ENCODE measurements at regions not wholly inside any gene's neighbourhood (a gene's known extent, or its start where the extent isn't known, plus 50 kb on each side); places are given as distances from the start of the nearest gene placed in this dataset.

DNA sequence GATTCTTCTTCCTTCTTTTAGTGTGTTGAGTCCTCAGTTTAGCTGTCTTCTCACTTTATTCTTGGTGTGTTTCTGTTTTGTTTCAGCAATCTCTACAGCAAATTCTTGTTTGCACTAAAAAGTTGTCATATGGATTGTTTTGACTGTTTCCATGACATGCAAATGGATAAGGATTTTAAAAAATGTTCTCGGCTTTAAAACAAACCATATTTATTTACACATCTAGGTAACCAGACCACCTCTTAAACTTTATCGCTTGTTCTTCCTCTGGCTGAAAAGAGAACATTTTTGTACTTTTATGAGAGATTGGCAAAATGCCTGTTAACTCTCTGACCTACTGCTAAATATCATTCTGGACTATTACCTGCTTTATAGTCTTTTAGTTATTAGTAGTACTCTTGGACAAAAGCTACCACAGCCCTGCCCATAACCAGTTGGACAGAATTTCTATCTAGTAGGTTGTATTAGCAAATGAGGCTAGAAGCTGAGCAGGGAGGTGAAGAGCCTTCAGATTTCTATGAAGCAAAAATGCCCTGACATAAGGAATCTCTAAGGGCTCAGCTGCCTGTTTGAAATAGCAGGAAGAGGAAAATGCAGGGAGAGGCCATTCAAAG lies 268.3 kb downstream of the CD109 start:
- Histone ChIP-seq H3K27ac (ENCODE audit: low read depth, low read length, poor library complexity, severe bottlenecking) (no peak overlapping the region), H3K79me2 (ENCODE audit: insufficient read depth, low read length) (no peaks in the 10 kb centered on the region), H3K27me3 (ENCODE audit: insufficient read depth, low read length) (no peaks in the 10 kb centered on the region), H3F3A (ENCODE audit: insufficient read depth, low read length) (no peaks in the 10 kb centered on the region), H3K36me3 (ENCODE audit: insufficient read depth, low read length) (no peaks in the 10 kb centered on the region), H3K4me1 (ENCODE audit: insufficient read depth, low read length, severe bottlenecking) (no peaks in the 10 kb centered on the region), H2AFZ (ENCODE audit: low read length) (no peak overlapping the region), H3K9ac (ENCODE audit: low read length) (no peak overlapping the region), H3K9me2 (ENCODE audit: low read depth, low read length) (no peaks in the 10 kb centered on the region), H3K4me3 (ENCODE audit: low read depth, low read length, poor library complexity, severe bottlenecking) (no peak overlapping the region), H3K9me3 (ENCODE audit: low read length) (no peaks in the 10 kb centered on the region), H4K20me1 (ENCODE audit: insufficient read depth, low read length) (no peaks in the 10 kb centered on the region), H3K4me2 (ENCODE audit: low read length) (no peak overlapping the region)
- TF ChIP-seq, protein P1, sequence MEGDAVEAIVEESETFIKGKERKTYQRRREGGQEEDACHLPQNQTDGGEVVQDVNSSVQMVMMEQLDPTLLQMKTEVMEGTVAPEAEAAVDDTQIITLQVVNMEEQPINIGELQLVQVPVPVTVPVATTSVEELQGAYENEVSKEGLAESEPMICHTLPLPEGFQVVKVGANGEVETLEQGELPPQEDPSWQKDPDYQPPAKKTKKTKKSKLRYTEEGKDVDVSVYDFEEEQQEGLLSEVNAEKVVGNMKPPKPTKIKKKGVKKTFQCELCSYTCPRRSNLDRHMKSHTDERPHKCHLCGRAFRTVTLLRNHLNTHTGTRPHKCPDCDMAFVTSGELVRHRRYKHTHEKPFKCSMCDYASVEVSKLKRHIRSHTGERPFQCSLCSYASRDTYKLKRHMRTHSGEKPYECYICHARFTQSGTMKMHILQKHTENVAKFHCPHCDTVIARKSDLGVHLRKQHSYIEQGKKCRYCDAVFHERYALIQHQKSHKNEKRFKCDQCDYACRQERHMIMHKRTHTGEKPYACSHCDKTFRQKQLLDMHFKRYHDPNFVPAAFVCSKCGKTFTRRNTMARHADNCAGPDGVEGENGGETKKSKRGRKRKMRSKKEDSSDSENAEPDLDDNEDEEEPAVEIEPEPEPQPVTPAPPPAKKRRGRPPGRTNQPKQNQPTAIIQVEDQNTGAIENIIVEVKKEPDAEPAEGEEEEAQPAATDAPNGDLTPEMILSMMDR (IDR thresholded peaks at IDR 0.05; ENCODE audit: low read length) = no peak
- no peak for TF ChIP-seq EZH2 (IDR thresholded peaks at IDR 0.05; ENCODE audit: borderline replicate concordance, low read length)

DNA sequence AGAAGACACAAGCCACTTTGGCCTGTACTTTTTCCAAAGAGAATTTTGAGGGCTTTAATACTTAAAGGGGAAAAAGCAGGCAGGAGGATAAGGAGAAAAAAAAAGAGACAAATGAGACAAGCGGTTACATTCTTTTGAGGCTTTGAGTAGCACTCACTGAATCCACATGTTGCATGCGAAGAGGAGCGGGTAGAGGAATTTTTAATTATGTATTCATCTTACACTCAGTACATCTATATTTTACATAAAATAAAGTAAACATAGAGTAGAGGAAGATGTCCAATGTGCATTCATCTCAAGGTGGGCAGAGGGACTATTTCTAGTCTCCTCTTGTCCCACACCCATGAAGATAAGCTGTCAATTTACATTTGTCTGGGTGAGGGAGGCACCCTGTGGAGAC lies 266.9 kb downstream of the CD109 start:
- H3K27me3 ChIP-seq (ENCODE audit: insufficient read depth, low read length) = no peaks in the 10 kb centered on the region
- no peaks in the 10 kb centered on the region for H3K36me3 ChIP-seq (ENCODE audit: insufficient read depth, low read length)
- H3K9ac ChIP-seq (ENCODE audit: low read length) = no peak overlapping the region
- no peak for TF ChIP-seq EZH2 (IDR thresholded peaks at IDR 0.05; ENCODE audit: borderline replicate concordance, low read length)
- TF ChIP-seq, protein P1 (IDR thresholded peaks at IDR 0.05; ENCODE audit: low read length) = no peak
- no peak overlapping the region for H3K4me2 ChIP-seq (ENCODE audit: low read length)
- H2AFZ ChIP-seq (ENCODE audit: low read length) = no peak overlapping the region
- no peaks in the 10 kb centered on the region for H3K9me2 ChIP-seq (ENCODE audit: low read depth, low read length)
- no peaks in the 10 kb centered on the region for H3K79me2 ChIP-seq (ENCODE audit: insufficient read depth, low read length)
- H3K4me3 ChIP-seq (ENCODE audit: low read depth, low read length, poor library complexity, severe bottlenecking) = no peak overlapping the region
- H4K20me1 ChIP-seq (ENCODE audit: insufficient read depth, low read length) = no peaks in the 10 kb centered on the region
- H3K4me1 ChIP-seq (ENCODE audit: insufficient read depth, low read length, severe bottlenecking) = no peaks in the 10 kb centered on the region
- H3K9me3 ChIP-seq (ENCODE audit: low read length) = no peaks in the 10 kb centered on the region
- no peaks in the 10 kb centered on the region for H3F3A ChIP-seq (ENCODE audit: insufficient read depth, low read length)
- no peak overlapping the region for H3K27ac ChIP-seq (ENCODE audit: low read depth, low read length, poor library complexity, severe bottlenecking)

DNA sequence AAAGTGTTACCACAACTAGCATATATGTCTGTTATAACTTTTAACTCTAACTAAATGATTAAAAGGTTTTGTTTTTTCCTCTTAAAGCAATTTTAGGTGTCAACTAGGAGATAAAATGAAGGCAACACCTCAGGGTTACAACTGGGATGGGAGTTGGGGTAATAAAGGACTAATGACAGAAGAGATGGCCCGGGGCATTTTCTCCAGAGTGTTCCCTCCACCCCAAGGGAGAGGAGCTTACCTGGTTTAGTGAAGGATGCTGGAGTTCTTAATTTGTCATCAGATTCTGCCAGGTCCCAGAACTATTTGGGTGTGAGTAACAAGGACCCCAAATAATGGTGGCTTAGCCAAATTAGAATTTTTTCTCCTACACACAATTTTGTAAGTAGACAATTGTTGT lies 260.3 kb downstream of the CD109 start:
- Histone ChIP-seq H3K4me1 (ENCODE audit: insufficient read depth, low read length, severe bottlenecking) (no peaks in the 10 kb centered on the region), H3K9me3 (ENCODE audit: low read length) (no peaks in the 10 kb centered on the region), H3F3A (ENCODE audit: insufficient read depth, low read length) (no peaks in the 10 kb centered on the region), H3K4me3 (ENCODE audit: low read depth, low read length, poor library complexity, severe bottlenecking) (no peak overlapping the region), H2AFZ (ENCODE audit: low read length) (no peak overlapping the region), H3K36me3 (ENCODE audit: insufficient read depth, low read length) (no peaks in the 10 kb centered on the region), H3K27me3 (ENCODE audit: insufficient read depth, low read length) (no peaks in the 10 kb centered on the region), H3K9ac (ENCODE audit: low read length) (no peak overlapping the region), H3K27ac (ENCODE audit: low read depth, low read length, poor library complexity, severe bottlenecking) (no peak overlapping the region), H3K9me2 (ENCODE audit: low read depth, low read length) (no peaks in the 10 kb centered on the region), H4K20me1 (ENCODE audit: insufficient read depth, low read length) (no peaks in the 10 kb centered on the region), H3K79me2 (ENCODE audit: insufficient read depth, low read length) (no peaks in the 10 kb centered on the region), H3K4me2 (ENCODE audit: low read length) (no peak overlapping the region)
- TF ChIP-seq, protein P1 (IDR thresholded peaks at IDR 0.05; ENCODE audit: low read length) = no peak
- no peak for TF ChIP-seq EZH2 (IDR thresholded peaks at IDR 0.05; ENCODE audit: borderline replicate concordance, low read length)
